Prostate gland (tissue), 2 donors: ENCODE measurements at regions not wholly inside any gene's neighbourhood (a gene's known extent, or its start where the extent isn't known, plus 50 kb on each side); places are given as distances from the start of the nearest gene placed in this dataset.
A peak's percentile ranks its signal among the peaks of the same experiment; 100 is the strongest.

Source experiments
- DNase-seq: peaks from one replicate; pipeline ENCODE4 v3.0.0-alpha.2; 2019; ENCODE audit warnings: low spot score
- H3K27ac ChIP-seq, 2 donors: fragments of 200-600 bp; sonication (generic); 2 replicates each; pipeline ENCODE4 v1.5.1; 2017 to 2019
- H3K27me3 ChIP-seq: fragments of 200-600 bp; sonication (generic); replicated peaks from 2 replicates; pipeline ENCODE4 v1.5.1; 2019; ENCODE audit not compliant: insufficient read depth
- H3K36me3 ChIP-seq, 2 donors: fragments of 200-600 bp; sonication (generic); 1 replicate in 1 of 2; 2 replicates in 1 of 2; pipeline versions ENCODE4 v1.5.1 to v1.8.1; 2017 to 2019
- H3K4me1 ChIP-seq: fragments of 200-600 bp; sonication (generic); replicated peaks from 2 replicates; pipeline ENCODE4 v1.5.1; 2019
- H3K4me3 ChIP-seq, 2 donors: fragments of 200-600 bp; sonication (generic); 2 replicates each; pipeline ENCODE4 v1.5.1; 2017 to 2019
- H3K9me3 ChIP-seq: fragments of 200-600 bp; sonication (generic); 2 replicates; pipeline ENCODE4 v1.5.1; 2017
- CTCF ChIP-seq, 4 experiments: fragments of 200-600 bp in 2 of 4; fragments of 450-650 bp in 2 of 4; sonication (generic) in 2 of 4; IDR thresholded peaks; 1 replicate in 3 of 4; 2 replicates in 1 of 4; pipeline ENCODE4 v1.5.1; 2016 to 2019; ENCODE audit warnings: antibody characterized with exemption in 4 of 4, mild to moderate bottlenecking in 2 of 4, moderate library complexity in 2 of 4
- POLR2A ChIP-seq: fragments of 450-650 bp; IDR thresholded peaks from one replicate; pipeline ENCODE4 v1.6.1; 2016; ENCODE audit warnings: antibody characterized with exemption, mild to moderate bottlenecking
- POLR2AphosphoS5 ChIP-seq: sonication (generic); formaldehyde crosslinking; IDR thresholded peaks from one replicate; pipeline ENCODE4 v1.6.1; 2017; ENCODE audit warnings: antibody characterized with exemption
- WGBS: methylation state at CpG from one replicate; pipeline ENCODE4 v1.1.5; 2018; 5-methylcytosine and 5-hydroxymethylcytosine counted together
- intact Hi-C: fragments of 100-400 bp; cut with DNase I; formaldehyde crosslinking; loops from one replicate; pipeline ENCODE4 v1.14.2; 2022

- Histone ChIP-seq H3K27me3 (no peaks in the 10 kb centered on the region), H3K4me1 (peaks cover 4% of the 10 kb centered on the region), H3K4me3 (no peak overlapping the region), H3K36me3 (no peaks in the 10 kb centered on the region), H3K9me3 (no peaks in the 10 kb centered on the region), H3K27ac (no peak overlapping the region)
- TF ChIP-seq POLR2AphosphoS5 (no peak), CTCF (IDR thresholded peaks at IDR 0.05) (no peak), POLR2A (no peak)
- intact Hi-C loops: loop anchor here (5.0 kb wide), 1 partner anchor 103 kb away; no protein-coding TSS in a partner anchor
- no peak for DNase-seq
- WGBS: 36% methylated on average over 10 of the region's 10 CpGs
These were observed 122.7 kb upstream of the ZFHX3 start for GRCh38 chr16:73170612-73171038.

GRCh38 chr16:73166947-73167550 is 119.1 kb upstream of the ZFHX3 start:
- intact Hi-C loops: no loop called here
- Histone ChIP-seq H3K27ac (no peak overlapping the region), H3K4me1 (no peaks in the 10 kb centered on the region), H3K36me3 (no peaks in the 10 kb centered on the region), H3K9me3 (no peaks in the 10 kb centered on the region), H3K27me3 (no peaks in the 10 kb centered on the region), H3K4me3 (no peak overlapping the region)
- WGBS: 6% methylated on average over 3 of the region's 3 CpGs
- TF ChIP-seq POLR2A: no peak
- DNase-seq: no peak

- H3K4me3 ChIP-seq: no peak overlapping the region
- H3K9me3 ChIP-seq: no peaks in the 10 kb centered on the region
- H3K36me3 ChIP-seq: no peaks in the 10 kb centered on the region
- WGBS: 43% methylated on average over 5 of the region's 5 CpGs
- intact Hi-C loops: no loop called here
- no peaks in the 10 kb centered on the region for H3K27me3 ChIP-seq
- TF ChIP-seq POLR2AphosphoS5 (no peak), POLR2A (no peak), CTCF (IDR thresholded peaks at IDR 0.05) (no peak)
- H3K27ac ChIP-seq: peak overlapping the region in 1 of 2 donors; percentile 30
- H3K4me1 ChIP-seq: no peaks in the 10 kb centered on the region
- DNase-seq: no peak
These were observed 118.5 kb upstream of the ZFHX3 start for GRCh38 chr16:73166441-73166851.

GRCh38 chr16:73163238-73163815 is 115.4 kb upstream of the ZFHX3 start:
- DNase-seq: no peak
- H3K9me3 ChIP-seq: no peaks in the 10 kb centered on the region
- WGBS: 81% methylated on average over 5 of the region's 5 CpGs
- H3K4me1 ChIP-seq: no peaks in the 10 kb centered on the region
- intact Hi-C loops: no loop called here
- H3K36me3 ChIP-seq: no peaks in the 10 kb centered on the region
- no peaks in the 10 kb centered on the region for H3K27me3 ChIP-seq
- no peak for TF ChIP-seq POLR2AphosphoS5
- TF ChIP-seq POLR2A: no peak
- no peak for TF ChIP-seq CTCF (IDR thresholded peaks at IDR 0.05)
- H3K4me3 ChIP-seq: no peak overlapping the region
- H3K27ac ChIP-seq: no peak overlapping the region

GRCh38 chr16:73161977-73162376 is 114.0 kb upstream of the ZFHX3 start:
- H3K4me3 ChIP-seq: no peak overlapping the region
- TF ChIP-seq POLR2A (no peak), CTCF (IDR thresholded peaks at IDR 0.05) (no peak), POLR2AphosphoS5 (no peak)
- no peaks in the 10 kb centered on the region for H3K9me3 ChIP-seq
- intact Hi-C loops: no loop called here
- H3K27ac ChIP-seq: no peak overlapping the region
- H3K4me1 ChIP-seq: no peaks in the 10 kb centered on the region
- WGBS: 96% methylated on average over 4 of the region's 4 CpGs
- no peaks in the 10 kb centered on the region for H3K36me3 ChIP-seq
- no peak for DNase-seq
- no peaks in the 10 kb centered on the region for H3K27me3 ChIP-seq
